Fibroblast of pulmonary artery (primary cell): ENCODE measurements at regions not wholly inside any gene's neighbourhood (a gene's known extent, or its start where the extent isn't known, plus 50 kb on each side); places are given as distances from the start of the nearest gene placed in this dataset.
"Not testable (repeated sequence)": the region's sequence is repeated elsewhere in the genome, so short reads cannot be mapped to it uniquely, and the experiment has no call there.

Source experiments
- DNase-seq: peaks from one replicate; pipeline ENCODE4 v3.0.0-alpha.2; 2010; ENCODE audit warnings: low read depth
- H3K4me3 ChIP-seq: replicated peaks from 2 replicates; pipeline ENCODE4 v1.5.1; 2011; ENCODE audit warnings: low read depth, mild to moderate bottlenecking, control low read depth, low read length, moderate library complexity
- TF ChIP-seq, protein P1 (sequence below): IDR thresholded peaks from 2 replicates; pipeline ENCODE4 v1.5.1; 2011; ENCODE audit warnings: mild to moderate bottlenecking, control low read depth, low read length, inconsistent platforms; ENCODE audit errors: missing control alignments

DNA sequence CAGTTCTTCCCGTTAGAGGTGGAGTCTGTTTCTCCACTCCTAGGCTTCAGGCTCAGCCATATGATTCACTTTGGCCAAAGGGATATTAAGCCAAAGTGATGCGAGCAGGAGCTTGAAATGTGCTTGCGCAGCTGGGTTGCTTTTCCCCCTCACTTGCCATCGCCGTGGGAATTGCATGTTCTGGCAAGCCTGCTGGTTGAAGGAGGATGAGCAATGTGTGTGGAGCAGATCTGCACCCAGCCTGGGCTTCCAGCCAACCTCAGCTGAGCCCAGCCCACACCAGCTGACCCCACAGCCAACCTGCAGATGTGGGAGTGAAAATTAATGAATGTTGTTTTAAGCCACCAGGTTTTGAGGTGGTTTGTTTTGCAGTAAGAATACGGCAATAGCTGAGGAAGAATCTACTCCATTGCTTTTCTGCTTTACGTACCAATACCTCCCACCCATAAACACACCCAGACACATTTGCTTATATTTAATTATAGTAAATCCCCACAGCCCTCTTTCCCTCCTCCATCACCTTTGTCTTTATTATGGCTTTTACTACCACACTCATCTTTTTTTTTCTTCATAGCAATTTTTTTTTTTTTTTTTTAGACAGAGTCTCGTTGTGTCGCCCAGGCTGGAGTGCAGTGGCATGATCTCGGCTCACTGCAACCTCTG is 132.8 kb upstream of the FUNDC1 start:
- H3K4me3 ChIP-seq: no peak overlapping the region
- DNase-seq: peak; percentile 88
- TF ChIP-seq, protein P1, sequence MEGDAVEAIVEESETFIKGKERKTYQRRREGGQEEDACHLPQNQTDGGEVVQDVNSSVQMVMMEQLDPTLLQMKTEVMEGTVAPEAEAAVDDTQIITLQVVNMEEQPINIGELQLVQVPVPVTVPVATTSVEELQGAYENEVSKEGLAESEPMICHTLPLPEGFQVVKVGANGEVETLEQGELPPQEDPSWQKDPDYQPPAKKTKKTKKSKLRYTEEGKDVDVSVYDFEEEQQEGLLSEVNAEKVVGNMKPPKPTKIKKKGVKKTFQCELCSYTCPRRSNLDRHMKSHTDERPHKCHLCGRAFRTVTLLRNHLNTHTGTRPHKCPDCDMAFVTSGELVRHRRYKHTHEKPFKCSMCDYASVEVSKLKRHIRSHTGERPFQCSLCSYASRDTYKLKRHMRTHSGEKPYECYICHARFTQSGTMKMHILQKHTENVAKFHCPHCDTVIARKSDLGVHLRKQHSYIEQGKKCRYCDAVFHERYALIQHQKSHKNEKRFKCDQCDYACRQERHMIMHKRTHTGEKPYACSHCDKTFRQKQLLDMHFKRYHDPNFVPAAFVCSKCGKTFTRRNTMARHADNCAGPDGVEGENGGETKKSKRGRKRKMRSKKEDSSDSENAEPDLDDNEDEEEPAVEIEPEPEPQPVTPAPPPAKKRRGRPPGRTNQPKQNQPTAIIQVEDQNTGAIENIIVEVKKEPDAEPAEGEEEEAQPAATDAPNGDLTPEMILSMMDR: no peak

DNA sequence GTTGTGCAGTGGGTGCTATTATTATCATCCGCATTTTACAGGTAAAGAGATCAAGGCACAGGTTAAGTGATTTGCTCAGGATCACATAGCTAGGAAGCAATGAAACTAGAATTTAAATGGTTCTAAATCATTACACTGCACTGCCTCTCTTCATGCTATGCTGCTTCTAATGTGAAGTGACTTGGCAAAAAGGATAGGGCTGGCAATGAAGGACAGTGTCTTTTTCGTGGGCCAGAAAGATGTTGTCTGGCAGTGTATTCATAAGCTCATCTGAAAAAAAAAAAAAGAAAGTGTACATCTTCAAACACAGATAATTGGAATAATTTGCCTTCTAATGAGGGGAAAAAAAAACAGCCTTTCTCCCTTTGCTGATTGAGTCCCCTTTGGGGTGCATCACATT is 132.2 kb upstream of the FUNDC1 start:
- no peak for DNase-seq
- TF ChIP-seq, protein P1: no peak
- H3K4me3 ChIP-seq: no peak overlapping the region

DNA sequence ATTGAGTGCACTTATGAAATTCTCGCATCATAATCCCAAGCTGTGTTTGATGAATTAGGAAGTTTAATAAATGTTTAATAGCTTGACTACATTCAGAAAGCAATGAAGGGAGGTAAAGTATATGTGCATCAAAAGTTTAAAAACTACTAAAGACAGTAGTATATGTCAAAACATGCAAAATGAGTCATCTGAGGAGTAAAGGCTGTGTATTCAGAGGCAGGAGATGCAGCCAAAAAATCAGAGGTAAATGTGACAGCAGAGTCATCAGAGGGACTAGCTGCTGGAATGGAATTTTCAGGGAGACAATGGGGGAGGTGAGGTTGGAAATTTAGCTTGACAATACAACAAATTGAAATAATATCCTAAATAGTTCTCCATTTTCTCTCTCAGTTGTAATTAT is 127.0 kb upstream of the FUNDC1 start:
- no peak for DNase-seq
- TF ChIP-seq, protein P1: no peak
- H3K4me3 ChIP-seq: no peak overlapping the region

DNA sequence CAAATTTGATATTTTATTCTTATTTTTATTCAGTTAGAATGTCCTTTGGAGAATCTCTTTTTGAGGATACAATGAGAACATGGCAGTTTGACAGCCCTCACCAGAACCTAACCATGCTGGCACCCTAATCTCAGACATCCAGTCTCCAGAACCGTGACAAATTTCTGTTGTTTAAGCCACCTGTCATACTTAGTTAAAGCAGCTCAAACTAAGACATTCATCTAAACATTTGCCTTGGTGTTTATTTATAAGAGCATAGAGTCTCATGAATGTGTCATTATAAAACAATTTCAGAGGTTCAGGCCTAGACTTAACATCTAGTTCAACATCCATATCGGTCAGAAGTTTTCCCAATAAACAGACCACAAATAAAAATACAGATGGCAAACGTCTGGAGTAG is 125.1 kb upstream of the FUNDC1 start:
- no peak for DNase-seq
- TF ChIP-seq, protein P1: no peak
- H3K4me3 ChIP-seq: no peak overlapping the region

DNA sequence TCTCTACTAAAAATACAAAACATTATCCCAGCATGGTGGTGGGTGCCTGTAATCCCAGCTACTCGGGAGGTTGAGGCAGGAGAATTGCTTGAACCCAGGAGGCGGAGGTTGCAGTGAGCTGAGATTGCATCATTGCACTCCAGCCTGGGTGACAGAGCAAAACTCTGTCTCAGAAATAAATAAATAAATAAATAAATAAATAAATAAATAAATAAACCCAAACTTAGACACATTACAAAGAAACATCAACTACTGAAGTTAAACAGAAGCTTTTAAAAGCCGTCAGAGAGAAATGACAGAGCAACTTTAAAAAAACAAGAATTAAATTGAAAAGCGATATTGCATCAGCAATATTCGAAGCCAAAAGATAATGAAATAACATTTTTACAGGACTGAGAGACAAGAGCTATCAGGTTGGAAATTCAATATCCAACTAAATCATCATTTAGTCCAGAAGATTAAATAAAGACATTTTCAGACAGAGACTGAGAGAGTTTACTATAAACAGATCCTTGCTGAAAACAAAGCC is 115.1 kb upstream of the FUNDC1 start:
- not testable (repeated sequence) for H3K4me3 ChIP-seq, DNase-seq

DNA sequence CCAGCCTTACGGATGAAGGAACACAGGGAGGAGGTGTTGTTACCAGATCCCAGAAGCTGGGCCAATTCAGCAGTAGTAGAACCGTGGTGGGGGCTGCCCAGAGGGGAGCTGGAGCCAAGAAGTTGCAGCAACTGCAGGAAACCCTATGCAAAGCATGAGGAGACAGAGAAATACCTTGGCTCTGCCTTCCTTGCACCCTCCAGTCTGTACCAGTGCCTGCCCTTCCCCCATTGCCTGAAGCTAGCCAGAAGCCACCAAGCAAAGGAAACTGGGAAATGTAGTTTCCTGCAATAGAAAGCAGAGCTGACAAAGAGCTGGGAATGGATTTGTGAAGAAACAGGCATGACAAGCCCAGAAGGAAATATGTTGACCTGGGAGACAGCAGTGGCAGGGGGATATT is 108.7 kb upstream of the FUNDC1 start:
- TF ChIP-seq, protein P1: no peak
- peak; percentile 39 for DNase-seq
- no peak overlapping the region for H3K4me3 ChIP-seq

DNA sequence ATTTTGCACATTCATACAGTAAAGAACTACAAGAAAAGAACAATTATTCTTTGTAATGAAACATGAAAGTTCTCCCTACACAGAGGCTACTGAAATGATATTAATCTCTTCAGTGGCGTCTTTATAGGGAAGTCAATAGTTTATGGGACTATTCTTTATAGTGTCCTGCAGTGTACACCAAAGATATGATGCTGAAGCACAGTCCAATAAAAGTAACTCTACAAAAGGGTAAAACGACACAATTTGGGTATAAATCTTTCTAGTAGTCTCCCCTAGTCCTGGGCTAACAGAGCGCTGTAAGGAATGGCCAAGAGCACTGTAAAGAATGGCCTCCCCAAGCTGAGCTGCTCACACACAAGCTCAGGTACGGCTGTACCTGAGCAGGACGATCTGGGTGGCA is 101.1 kb upstream of the FUNDC1 start:
- H3K4me3 ChIP-seq: no peak overlapping the region
- no peak for DNase-seq
- TF ChIP-seq, protein P1: no peak
